ENCODE measurements at regions not wholly inside any gene's neighbourhood (a gene's known extent, or its start where the extent isn't known, plus 50 kb on each side); places are given as distances from the start of the nearest gene placed in this dataset.

DNA sequence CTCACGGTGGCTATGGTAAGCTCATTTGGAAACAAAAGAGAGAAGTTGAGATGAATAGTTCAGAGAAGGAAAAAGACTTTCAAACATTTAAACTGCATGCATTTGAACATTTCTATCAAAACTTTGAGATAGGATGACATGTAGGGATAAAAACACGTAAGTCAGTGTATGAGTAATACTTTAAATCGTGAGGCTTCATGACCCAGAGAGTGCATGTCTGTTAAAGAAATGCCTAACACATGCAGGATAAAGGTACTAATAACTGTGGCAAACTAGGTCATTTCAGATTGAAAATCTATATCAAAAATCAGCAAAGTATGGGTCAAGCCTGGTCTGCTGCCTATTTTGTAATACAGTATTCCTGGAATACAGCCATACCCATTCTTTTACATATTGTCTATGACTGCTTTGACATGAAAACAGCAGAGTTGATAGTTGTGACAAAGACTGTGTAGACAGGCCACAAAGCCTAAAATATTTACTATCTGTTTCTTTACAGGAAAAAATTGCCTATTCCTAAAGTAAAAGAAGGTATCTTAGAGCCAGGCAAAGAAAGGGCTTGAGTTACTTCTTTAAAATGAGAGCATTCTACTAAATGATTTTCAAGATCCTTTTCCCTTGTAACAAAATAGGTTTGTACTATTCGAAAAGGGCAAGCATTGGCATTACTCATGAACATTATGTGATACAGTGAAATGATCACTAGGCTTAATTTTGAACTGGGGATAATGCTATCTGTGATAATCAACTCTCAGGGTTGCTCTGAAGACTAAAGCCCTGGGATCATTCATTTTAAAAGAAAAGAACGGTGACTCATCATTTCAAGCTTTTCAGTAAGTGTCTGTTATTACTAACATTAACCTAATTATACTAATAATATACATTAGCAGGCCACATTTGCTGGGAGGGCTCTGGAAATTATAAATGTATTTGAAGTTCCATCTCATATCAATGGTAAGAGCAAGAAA is 185.9 kb downstream of the CRPPA start:
- Histone ChIP-seq H3K36me3 (ENCODE audit: control insufficient read depth in 4 of 4, insufficient read depth in 3 of 4, low read depth in 1 of 4, low read length in 3 of 4) (no peaks in the 10 kb centered on the region), H3K9ac (ENCODE audit: low read depth in 1 of 2, low read length in 2 of 2) (no peak overlapping the region), H3K27ac (ENCODE audit: low read depth in 1 of 2, low read length in 2 of 2) (no peak overlapping the region), H3K4me3 (ENCODE audit: low read depth in 1 of 3, low read length in 3 of 3) (no peak overlapping the region), H3K4me1 (ENCODE audit: control insufficient read depth in 4 of 4, insufficient read depth in 4 of 4, low read length in 3 of 4) (no peaks in the 10 kb centered on the region), H3K9me3 (ENCODE audit: control insufficient read depth in 4 of 4, low read length in 3 of 4) (peaks cover 6 to 12% (median 9%) of the 10 kb centered on the region in 4 donors), H3K27me3 (ENCODE audit: control insufficient read depth in 4 of 4, insufficient read depth in 4 of 4, low read length in 3 of 4) (no peaks in the 10 kb centered on the region)
- WGBS = 93% methylated on average over 5 of the region's 5 CpGs
- no peak for TF ChIP-seq FOXA1 (IDR thresholded peaks at IDR 0.05)
- no peak for TF ChIP-seq YY1 (IDR thresholded peaks at IDR 0.05)
- TF ChIP-seq, protein P1, sequence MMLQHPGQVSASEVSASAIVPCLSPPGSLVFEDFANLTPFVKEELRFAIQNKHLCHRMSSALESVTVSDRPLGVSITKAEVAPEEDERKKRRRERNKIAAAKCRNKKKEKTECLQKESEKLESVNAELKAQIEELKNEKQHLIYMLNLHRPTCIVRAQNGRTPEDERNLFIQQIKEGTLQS (IDR thresholded peaks at IDR 0.05) = no peak
- TF ChIP-seq, protein P2, sequence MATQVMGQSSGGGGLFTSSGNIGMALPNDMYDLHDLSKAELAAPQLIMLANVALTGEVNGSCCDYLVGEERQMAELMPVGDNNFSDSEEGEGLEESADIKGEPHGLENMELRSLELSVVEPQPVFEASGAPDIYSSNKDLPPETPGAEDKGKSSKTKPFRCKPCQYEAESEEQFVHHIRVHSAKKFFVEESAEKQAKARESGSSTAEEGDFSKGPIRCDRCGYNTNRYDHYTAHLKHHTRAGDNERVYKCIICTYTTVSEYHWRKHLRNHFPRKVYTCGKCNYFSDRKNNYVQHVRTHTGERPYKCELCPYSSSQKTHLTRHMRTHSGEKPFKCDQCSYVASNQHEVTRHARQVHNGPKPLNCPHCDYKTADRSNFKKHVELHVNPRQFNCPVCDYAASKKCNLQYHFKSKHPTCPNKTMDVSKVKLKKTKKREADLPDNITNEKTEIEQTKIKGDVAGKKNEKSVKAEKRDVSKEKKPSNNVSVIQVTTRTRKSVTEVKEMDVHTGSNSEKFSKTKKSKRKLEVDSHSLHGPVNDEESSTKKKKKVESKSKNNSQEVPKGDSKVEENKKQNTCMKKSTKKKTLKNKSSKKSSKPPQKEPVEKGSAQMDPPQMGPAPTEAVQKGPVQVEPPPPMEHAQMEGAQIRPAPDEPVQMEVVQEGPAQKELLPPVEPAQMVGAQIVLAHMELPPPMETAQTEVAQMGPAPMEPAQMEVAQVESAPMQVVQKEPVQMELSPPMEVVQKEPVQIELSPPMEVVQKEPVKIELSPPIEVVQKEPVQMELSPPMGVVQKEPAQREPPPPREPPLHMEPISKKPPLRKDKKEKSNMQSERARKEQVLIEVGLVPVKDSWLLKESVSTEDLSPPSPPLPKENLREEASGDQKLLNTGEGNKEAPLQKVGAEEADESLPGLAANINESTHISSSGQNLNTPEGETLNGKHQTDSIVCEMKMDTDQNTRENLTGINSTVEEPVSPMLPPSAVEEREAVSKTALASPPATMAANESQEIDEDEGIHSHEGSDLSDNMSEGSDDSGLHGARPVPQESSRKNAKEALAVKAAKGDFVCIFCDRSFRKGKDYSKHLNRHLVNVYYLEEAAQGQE (IDR thresholded peaks at IDR 0.05) = no peak
- TF ChIP-seq NR2F2 (IDR thresholded peaks at IDR 0.05) = no peak
- TF ChIP-seq JUND (IDR thresholded peaks at IDR 0.05) = no peak
- TF ChIP-seq GABPA (IDR thresholded peaks at IDR 0.05 in 1 of 2, conservative IDR thresholded peaks at IDR 0.05 in 1 of 2) = no peak
- no peak for TF ChIP-seq SP1 (IDR thresholded peaks at IDR 0.05)
- TF ChIP-seq RXRA (IDR thresholded peaks at IDR 0.05) = no peak
- no peak for TF ChIP-seq HNF4A (conservative IDR thresholded peaks at IDR 0.05)
- TF ChIP-seq HNF4G (IDR thresholded peaks at IDR 0.05) = no peak
- TF ChIP-seq EGR1 (IDR thresholded peaks at IDR 0.05; ENCODE audit: low read depth in 2 of 2) = no peak
- TF ChIP-seq TAF1 (conservative IDR thresholded peaks at IDR 0.05) = no peak
- no peak for TF ChIP-seq FOXA2 (IDR thresholded peaks at IDR 0.05)
- TF ChIP-seq RAD21 (IDR thresholded peaks at IDR 0.05) = no peak
- TF ChIP-seq, protein P3, sequence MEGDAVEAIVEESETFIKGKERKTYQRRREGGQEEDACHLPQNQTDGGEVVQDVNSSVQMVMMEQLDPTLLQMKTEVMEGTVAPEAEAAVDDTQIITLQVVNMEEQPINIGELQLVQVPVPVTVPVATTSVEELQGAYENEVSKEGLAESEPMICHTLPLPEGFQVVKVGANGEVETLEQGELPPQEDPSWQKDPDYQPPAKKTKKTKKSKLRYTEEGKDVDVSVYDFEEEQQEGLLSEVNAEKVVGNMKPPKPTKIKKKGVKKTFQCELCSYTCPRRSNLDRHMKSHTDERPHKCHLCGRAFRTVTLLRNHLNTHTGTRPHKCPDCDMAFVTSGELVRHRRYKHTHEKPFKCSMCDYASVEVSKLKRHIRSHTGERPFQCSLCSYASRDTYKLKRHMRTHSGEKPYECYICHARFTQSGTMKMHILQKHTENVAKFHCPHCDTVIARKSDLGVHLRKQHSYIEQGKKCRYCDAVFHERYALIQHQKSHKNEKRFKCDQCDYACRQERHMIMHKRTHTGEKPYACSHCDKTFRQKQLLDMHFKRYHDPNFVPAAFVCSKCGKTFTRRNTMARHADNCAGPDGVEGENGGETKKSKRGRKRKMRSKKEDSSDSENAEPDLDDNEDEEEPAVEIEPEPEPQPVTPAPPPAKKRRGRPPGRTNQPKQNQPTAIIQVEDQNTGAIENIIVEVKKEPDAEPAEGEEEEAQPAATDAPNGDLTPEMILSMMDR (IDR thresholded peaks at IDR 0.05; ENCODE audit: low read depth, low read length, missing input control) = no peak
- TF ChIP-seq, protein P4, sequence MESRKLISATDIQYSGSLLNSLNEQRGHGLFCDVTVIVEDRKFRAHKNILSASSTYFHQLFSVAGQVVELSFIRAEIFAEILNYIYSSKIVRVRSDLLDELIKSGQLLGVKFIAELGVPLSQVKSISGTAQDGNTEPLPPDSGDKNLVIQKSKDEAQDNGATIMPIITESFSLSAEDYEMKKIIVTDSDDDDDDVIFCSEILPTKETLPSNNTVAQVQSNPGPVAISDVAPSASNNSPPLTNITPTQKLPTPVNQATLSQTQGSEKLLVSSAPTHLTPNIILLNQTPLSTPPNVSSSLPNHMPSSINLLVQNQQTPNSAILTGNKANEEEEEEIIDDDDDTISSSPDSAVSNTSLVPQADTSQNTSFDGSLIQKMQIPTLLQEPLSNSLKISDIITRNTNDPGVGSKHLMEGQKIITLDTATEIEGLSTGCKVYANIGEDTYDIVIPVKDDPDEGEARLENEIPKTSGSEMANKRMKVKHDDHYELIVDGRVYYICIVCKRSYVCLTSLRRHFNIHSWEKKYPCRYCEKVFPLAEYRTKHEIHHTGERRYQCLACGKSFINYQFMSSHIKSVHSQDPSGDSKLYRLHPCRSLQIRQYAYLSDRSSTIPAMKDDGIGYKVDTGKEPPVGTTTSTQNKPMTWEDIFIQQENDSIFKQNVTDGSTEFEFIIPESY (IDR thresholded peaks at IDR 0.05) = no peak
- TF ChIP-seq, protein P5, sequence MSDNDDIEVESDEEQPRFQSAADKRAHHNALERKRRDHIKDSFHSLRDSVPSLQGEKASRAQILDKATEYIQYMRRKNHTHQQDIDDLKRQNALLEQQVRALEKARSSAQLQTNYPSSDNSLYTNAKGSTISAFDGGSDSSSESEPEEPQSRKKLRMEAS (IDR thresholded peaks at IDR 0.05) = no peak
- no peak for DNase-seq (ENCODE audit: low spot score)

Data from liver (tissue), 8 donors.